Lung (tissue), 11 donors: ENCODE measurements at regions not wholly inside any gene's neighbourhood (a gene's known extent, or its start where the extent isn't known, plus 50 kb on each side); places are given as distances from the start of the nearest gene placed in this dataset.
A peak's percentile ranks its signal among the peaks of the same experiment; 100 is the strongest.

Experiments used
- ATAC-seq: fragments of 200-7000 bp; cut with Tn5 transposase; one replicate; pipeline ENCODE4 v1.9.1; 2020; ENCODE audit warnings: moderate number of reproducible peaks; ENCODE audit not compliant: insufficient read depth, low FRiP score
- DNase-seq, 3 donors: peaks; one replicate each; pipeline ENCODE4 v3.0.0-alpha.2; 2013 to 2017
- H3K27ac ChIP-seq, 2 donors: one replicate each; pipeline ENCODE4 v1.5.1; 2013; ENCODE audit warnings: mild to moderate bottlenecking in 2 of 2, moderate library complexity in 2 of 2, control low read depth in 1 of 2, inconsistent platforms in 1 of 2, low read depth in 1 of 2, low read length in 1 of 2
- H3K27me3 ChIP-seq, 3 donors: one replicate each; pipeline ENCODE4 v1.5.1; 2013; ENCODE audit warnings: low read length in 2 of 3; ENCODE audit not compliant: control insufficient read depth in 3 of 3, insufficient read depth in 3 of 3
- H3K36me3 ChIP-seq, 4 donors: one replicate each; pipeline ENCODE4 v1.5.1; 2013; ENCODE audit warnings: low read length in 4 of 4, mild to moderate bottlenecking in 1 of 4, moderate library complexity in 1 of 4; ENCODE audit not compliant: control insufficient read depth in 4 of 4, insufficient read depth in 4 of 4
- H3K4me1 ChIP-seq, 5 donors: one replicate each; pipeline ENCODE4 v1.5.1; 2013; ENCODE audit warnings: low read length in 5 of 5, mild to moderate bottlenecking in 2 of 5, moderate library complexity in 1 of 5; ENCODE audit not compliant: control insufficient read depth in 5 of 5, insufficient read depth in 5 of 5
- H3K4me3 ChIP-seq: one replicate; pipeline ENCODE4 v1.5.1; 2013; ENCODE audit warnings: mild to moderate bottlenecking, control low read depth, moderate library complexity
- H3K9ac ChIP-seq, 2 donors: one replicate each; pipeline ENCODE4 v1.5.1; 2013; ENCODE audit warnings: low read length in 2 of 2, control low read depth in 1 of 2; ENCODE audit not compliant: insufficient read depth in 1 of 2
- H3K9me3 ChIP-seq, 4 donors: one replicate each; pipeline ENCODE4 v1.5.1; 2013; ENCODE audit warnings: low read length in 3 of 4, mild to moderate bottlenecking in 1 of 4, moderate library complexity in 1 of 4; ENCODE audit not compliant: control insufficient read depth in 4 of 4, insufficient read depth in 3 of 4
- WGBS, 2 donors: extraction: QIAGEN DNeasy Blood & Tissue Kit; methylation state at CpG; one replicate each; pipeline ENCODE4 v1.1.7; 2013; 5-methylcytosine and 5-hydroxymethylcytosine counted together
- TF ChIP-seq, protein P1 (sequence below): IDR thresholded peaks from 2 replicates; pipeline ENCODE4 v1.5.1; 2012; ENCODE audit warnings: mild to moderate bottlenecking; ENCODE audit errors: control extremely low read depth, extremely low read depth
- donor health status: control.
- donor health status: control.
- donor health status: Bipolar disorder and iron deficiency.
- donor health status: healthy.
- donor health status: DM: yes; HTN: yes; CAD: no.

DNA sequence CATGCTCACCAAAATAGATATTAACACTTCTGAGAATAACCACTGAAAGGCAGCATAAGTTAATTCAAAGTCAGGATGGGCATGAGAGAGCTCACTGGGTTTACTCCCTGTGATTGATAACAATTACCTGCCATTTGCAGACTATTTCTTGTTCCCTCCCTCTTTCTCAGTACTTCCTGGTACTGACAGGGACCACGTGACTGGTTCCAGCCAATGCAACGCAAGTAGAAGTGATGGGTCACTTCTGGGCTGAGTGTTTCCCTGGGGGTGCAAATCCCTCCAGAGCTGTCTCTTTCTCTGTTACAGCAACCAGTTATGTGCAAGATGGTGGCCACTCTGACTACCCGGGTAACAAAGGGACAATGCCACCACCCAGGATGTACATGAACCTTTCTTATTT is 118.8 kb downstream of the EFNB2 start:
- DNase-seq, result no peak
- Histone ChIP-seq H3K9me3 (no peaks in the 10 kb centered on the region), H3K9ac (no peak overlapping the region), H3K27ac (no peak overlapping the region), H3K27me3 (no peaks in the 10 kb centered on the region), H3K4me1 (peaks cover 0 to 8% (median 0%) of the 10 kb centered on the region in 5 donors), H3K36me3 (no peaks in the 10 kb centered on the region), H3K4me3 (no peak overlapping the region)
- 93 to 97% methylated on average over 3 of the region's 3 CpGs for WGBS, 2 donors
- TF ChIP-seq, protein P1, sequence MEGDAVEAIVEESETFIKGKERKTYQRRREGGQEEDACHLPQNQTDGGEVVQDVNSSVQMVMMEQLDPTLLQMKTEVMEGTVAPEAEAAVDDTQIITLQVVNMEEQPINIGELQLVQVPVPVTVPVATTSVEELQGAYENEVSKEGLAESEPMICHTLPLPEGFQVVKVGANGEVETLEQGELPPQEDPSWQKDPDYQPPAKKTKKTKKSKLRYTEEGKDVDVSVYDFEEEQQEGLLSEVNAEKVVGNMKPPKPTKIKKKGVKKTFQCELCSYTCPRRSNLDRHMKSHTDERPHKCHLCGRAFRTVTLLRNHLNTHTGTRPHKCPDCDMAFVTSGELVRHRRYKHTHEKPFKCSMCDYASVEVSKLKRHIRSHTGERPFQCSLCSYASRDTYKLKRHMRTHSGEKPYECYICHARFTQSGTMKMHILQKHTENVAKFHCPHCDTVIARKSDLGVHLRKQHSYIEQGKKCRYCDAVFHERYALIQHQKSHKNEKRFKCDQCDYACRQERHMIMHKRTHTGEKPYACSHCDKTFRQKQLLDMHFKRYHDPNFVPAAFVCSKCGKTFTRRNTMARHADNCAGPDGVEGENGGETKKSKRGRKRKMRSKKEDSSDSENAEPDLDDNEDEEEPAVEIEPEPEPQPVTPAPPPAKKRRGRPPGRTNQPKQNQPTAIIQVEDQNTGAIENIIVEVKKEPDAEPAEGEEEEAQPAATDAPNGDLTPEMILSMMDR, result no peak
- no peak for ATAC-seq

DNA sequence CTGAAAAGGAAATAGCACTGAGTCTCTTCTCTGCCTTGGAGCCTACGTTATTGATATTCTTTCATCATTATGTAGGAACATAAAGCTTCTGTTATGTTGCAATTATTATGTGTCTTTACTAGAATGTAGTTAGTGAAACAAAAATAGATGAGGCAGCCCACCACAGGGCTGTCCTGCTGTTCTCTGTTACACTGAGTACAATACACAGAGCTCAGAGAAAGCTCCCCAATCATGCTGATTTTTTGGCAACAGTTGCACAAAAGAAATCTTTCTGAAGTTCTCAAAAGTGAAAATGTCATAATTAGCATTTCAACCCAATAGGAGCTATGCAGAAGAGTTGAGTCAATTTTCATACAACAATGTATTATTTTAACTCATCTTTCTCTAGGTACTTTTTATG is 119.5 kb downstream of the EFNB2 start:
- Histone ChIP-seq H3K27ac (no peak overlapping the region), H3K36me3 (no peaks in the 10 kb centered on the region), H3K27me3 (no peaks in the 10 kb centered on the region), H3K9me3 (no peaks in the 10 kb centered on the region), H3K4me3 (no peak overlapping the region), H3K9ac (no peak overlapping the region), H3K4me1 (peaks cover 0 to 8% (median 0%) of the 10 kb centered on the region in 5 donors)
- WGBS, 2 donors, result 60 to 67% methylated on average over 1 of the region's 1 CpG
- no peak for ATAC-seq
- TF ChIP-seq, protein P1, result no peak
- peak in 1 of 3 donors; percentile 5 for DNase-seq

GRCh38 chr13:106415442-106415841 is 120.0 kb downstream of the EFNB2 start:
- 55 to 72% methylated on average over 4 of the region's 4 CpGs for WGBS, 2 donors

More at GRCh38 chr13:106415442-106415841, 120.0 kb downstream of the EFNB2 start:
- no peak overlapping the region for H3K27ac ChIP-seq
- no peak for ATAC-seq
- no peak overlapping the region for H3K4me3 ChIP-seq
- H3K9ac ChIP-seq, result no peak overlapping the region
- no peaks in the 10 kb centered on the region for H3K27me3 ChIP-seq
- H3K36me3 ChIP-seq, result no peaks in the 10 kb centered on the region
- TF ChIP-seq, protein P1, result no peak
- no peaks in the 10 kb centered on the region for H3K9me3 ChIP-seq
- DNase-seq, result peak in 1 of 3 donors; percentile 17
- H3K4me1 ChIP-seq, result peaks cover 0 to 8% (median 0%) of the 10 kb centered on the region in 5 donors
